ENCODE measurements at regions not wholly inside any gene's neighbourhood (a gene's known extent, or its start where the extent isn't known, plus 50 kb on each side); places are given as distances from the start of the nearest gene placed in this dataset.

DNA sequence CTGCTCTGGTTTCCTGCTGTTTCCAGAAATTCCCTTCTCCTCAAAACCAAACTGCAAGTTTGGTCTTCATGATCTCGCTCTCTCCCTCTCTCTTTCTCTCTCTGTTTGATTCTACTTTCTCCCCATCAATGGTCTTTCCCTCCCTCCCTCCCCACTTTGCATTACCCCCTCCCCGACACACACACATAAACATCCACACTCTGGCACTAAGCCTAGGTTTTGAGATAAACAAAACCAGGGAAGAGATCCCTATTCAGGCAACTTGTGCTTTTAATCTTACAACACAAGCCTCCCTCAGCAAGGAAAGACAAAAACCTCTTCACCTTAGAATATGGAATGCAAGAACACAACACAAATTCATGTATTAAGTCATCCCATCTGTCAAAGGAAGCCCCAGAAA, 73.5 kb upstream of the PTPRT start:
- Histone ChIP-seq H3K9me3 (ENCODE audit: control insufficient read depth, insufficient read depth, low read length) (no peaks in the 10 kb centered on the region), H3K27me3 (ENCODE audit: control insufficient read depth, insufficient read depth, low read length) (no peaks in the 10 kb centered on the region), H3K4me3 (ENCODE audit: low read depth, low read length) (no peak overlapping the region), H3K27ac (ENCODE audit: low read depth, low read length) (no peak overlapping the region)
- DNase-seq (ENCODE audit: low read depth, low spot score), result no peak
- ChIA-PET POLR2A (no interaction called here), CTCF (no interaction called here)
- TF ChIP-seq, protein P1, sequence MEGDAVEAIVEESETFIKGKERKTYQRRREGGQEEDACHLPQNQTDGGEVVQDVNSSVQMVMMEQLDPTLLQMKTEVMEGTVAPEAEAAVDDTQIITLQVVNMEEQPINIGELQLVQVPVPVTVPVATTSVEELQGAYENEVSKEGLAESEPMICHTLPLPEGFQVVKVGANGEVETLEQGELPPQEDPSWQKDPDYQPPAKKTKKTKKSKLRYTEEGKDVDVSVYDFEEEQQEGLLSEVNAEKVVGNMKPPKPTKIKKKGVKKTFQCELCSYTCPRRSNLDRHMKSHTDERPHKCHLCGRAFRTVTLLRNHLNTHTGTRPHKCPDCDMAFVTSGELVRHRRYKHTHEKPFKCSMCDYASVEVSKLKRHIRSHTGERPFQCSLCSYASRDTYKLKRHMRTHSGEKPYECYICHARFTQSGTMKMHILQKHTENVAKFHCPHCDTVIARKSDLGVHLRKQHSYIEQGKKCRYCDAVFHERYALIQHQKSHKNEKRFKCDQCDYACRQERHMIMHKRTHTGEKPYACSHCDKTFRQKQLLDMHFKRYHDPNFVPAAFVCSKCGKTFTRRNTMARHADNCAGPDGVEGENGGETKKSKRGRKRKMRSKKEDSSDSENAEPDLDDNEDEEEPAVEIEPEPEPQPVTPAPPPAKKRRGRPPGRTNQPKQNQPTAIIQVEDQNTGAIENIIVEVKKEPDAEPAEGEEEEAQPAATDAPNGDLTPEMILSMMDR (IDR thresholded peaks at IDR 0.05; ENCODE audit: low read depth, low read length), result no peak

DNA sequence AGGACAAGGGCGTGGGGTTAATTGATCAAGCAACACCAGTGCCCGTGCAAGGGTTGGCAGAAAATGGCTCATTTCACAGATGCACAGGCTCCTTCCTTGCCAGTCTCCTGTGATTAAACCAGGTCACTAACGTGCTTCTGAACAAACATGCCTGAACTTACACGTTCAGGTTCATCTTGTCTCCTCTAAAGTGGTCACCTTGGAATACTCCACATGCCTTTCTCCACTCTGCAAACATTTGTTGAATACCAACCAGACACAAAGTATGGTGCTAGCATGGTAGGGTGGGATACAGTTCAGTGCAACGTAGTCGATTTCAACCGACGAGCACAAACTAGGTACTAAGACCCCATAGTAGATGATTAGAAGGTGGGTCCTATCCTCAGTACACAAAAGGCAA, 72.6 kb upstream of the PTPRT start:
- ChIA-PET POLR2A (no interaction called here), CTCF (no interaction called here)
- no peaks in the 10 kb centered on the region for H3K27me3 ChIP-seq (ENCODE audit: control insufficient read depth, insufficient read depth, low read length)
- TF ChIP-seq, protein P1 (IDR thresholded peaks at IDR 0.05; ENCODE audit: low read depth, low read length), result no peak
- H3K9me3 ChIP-seq (ENCODE audit: control insufficient read depth, insufficient read depth, low read length), result no peaks in the 10 kb centered on the region
- no peak for DNase-seq (ENCODE audit: low read depth, low spot score)
- H3K4me3 ChIP-seq (ENCODE audit: low read depth, low read length), result no peak overlapping the region
- no peak overlapping the region for H3K27ac ChIP-seq (ENCODE audit: low read depth, low read length)

DNA sequence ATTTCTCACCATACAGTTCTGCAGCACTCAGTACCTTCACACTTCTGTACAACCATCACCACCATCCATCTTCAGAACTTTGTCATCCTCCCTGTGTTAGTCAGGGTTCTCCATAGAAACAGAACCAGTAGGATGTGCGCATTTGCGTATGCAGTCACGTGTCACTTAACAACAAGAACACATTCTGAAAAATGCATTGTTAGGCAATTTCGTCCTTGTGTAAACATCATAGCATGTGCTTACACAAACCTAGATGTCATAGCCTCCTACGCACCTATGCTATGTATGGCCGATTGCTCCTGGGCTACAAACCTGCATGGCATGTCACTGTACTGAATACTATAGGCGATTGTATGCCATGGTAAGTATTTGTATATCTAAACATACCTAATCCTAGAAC, 66.2 kb upstream of the PTPRT start:
- POLR2A ChIA-PET, result no interaction called here
- DNase-seq (ENCODE audit: low read depth, low spot score), result no peak
- H3K4me3 ChIP-seq (ENCODE audit: low read depth, low read length), result no peak overlapping the region

DNA sequence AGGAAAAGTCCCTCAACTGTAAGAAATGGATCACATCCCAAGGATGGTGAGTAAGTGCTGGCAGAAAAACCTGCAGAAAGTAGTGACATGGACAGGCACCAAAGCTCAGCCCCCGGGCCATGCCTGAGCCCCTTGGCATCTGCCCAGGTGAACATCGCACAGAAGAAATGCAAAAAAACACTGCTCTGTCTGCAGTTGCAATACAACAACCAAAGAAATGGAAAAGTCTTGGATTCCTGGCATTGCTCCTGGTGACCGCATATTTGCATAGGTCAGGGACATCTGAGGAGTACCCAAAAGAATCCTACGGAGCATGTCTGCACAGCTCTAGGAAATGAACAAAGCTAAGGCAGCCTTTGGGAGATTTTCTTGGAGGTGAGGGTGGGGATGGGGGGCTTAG, 63.1 kb upstream of the PTPRT start:
- no peaks in the 10 kb centered on the region for H3K27me3 ChIP-seq (ENCODE audit: control insufficient read depth, insufficient read depth, low read length)
- H3K4me3 ChIP-seq (ENCODE audit: low read depth, low read length), result no peak overlapping the region
- ChIA-PET CTCF (no interaction called here), POLR2A (no interaction called here)
- no peaks in the 10 kb centered on the region for H3K9me3 ChIP-seq (ENCODE audit: control insufficient read depth, insufficient read depth, low read length)
- H3K27ac ChIP-seq (ENCODE audit: low read depth, low read length), result no peak overlapping the region
- no peak for DNase-seq (ENCODE audit: low read depth, low spot score)
- TF ChIP-seq, protein P1 (IDR thresholded peaks at IDR 0.05; ENCODE audit: low read depth, low read length), result no peak

More for the DNA sequence above, 66.2 kb upstream of the PTPRT start:
- Histone ChIP-seq H3K9me3 (ENCODE audit: control insufficient read depth, insufficient read depth, low read length) (no peaks in the 10 kb centered on the region), H3K27ac (ENCODE audit: low read depth, low read length) (no peak overlapping the region), H3K27me3 (ENCODE audit: control insufficient read depth, insufficient read depth, low read length) (no peaks in the 10 kb centered on the region)
- CTCF ChIA-PET, result no interaction called here
- TF ChIP-seq, protein P1 (IDR thresholded peaks at IDR 0.05; ENCODE audit: low read depth, low read length), result no peak

DNA sequence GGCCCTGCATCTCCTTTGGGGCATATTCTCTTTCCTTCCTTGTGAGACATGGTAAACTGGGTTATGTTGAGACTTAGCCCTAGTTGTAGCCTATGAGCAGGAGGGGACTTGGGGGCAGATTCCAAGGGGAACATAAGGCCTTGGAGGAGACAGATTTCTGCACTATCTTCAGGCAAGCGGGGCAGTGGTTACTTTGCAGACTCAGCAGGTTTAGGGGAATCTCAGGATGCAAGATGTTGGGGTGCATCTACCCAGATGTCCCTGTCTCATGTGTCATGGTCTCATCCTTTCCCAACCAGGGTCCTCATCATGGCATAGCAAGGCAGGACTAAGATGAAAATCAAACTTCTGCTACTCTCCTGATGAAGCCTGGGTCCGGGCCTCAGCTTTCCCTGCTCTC, 58.6 kb upstream of the PTPRT start:
- DNase-seq (ENCODE audit: low read depth, low spot score), result no peak
- ChIA-PET CTCF (no interaction called here), POLR2A (no interaction called here)
- TF ChIP-seq, protein P1 (IDR thresholded peaks at IDR 0.05; ENCODE audit: low read depth, low read length), result no peak
- no peak overlapping the region for H3K27ac ChIP-seq (ENCODE audit: low read depth, low read length)
- no peaks in the 10 kb centered on the region for H3K27me3 ChIP-seq (ENCODE audit: control insufficient read depth, insufficient read depth, low read length)
- no peak overlapping the region for H3K4me3 ChIP-seq (ENCODE audit: low read depth, low read length)
- no peaks in the 10 kb centered on the region for H3K9me3 ChIP-seq (ENCODE audit: control insufficient read depth, insufficient read depth, low read length)

All from AG04450 (cell line).